Body of pancreas (tissue), 4 donors: ENCODE measurements at regions not wholly inside any gene's neighbourhood (a gene's known extent, or its start where the extent isn't known, plus 50 kb on each side); places are given as distances from the start of the nearest gene placed in this dataset.

ENCODE experiments used
- CTCF ChIP-seq, 7 experiments: fragments of 450-650 bp in 4 of 7; fragments of 200-600 bp in 3 of 7; sonication (generic) in 3 of 7; IDR thresholded peaks; one replicate each; pipeline ENCODE4 v1.5.1; 2016 to 2019; ENCODE audit warnings: antibody characterized with exemption in 7 of 7
- POLR2A ChIP-seq, 3 donors: fragments of 450-650 bp; IDR thresholded peaks; one replicate each; pipeline ENCODE4 v1.6.1; 2016; ENCODE audit warnings: antibody characterized with exemption in 3 of 3, mild to moderate bottlenecking in 2 of 3

- TF ChIP-seq POLR2A (IDR thresholded peaks at IDR 0.05) (no peak), CTCF (IDR thresholded peaks at IDR 0.05) (no peak)
Observed at GRCh38 chr2:7701791-7702190, 784.6 kb downstream of the RNF144A start.
